GM19351 (cell line): ENCODE measurements at regions not wholly inside any gene's neighbourhood (a gene's known extent, or its start where the extent isn't known, plus 50 kb on each side); places are given as distances from the start of the nearest gene placed in this dataset.
"Not testable (repeated sequence)": the region's sequence is repeated elsewhere in the genome, so short reads cannot be mapped to it uniquely, and the experiment has no call there.

Source experiments
- ATAC-seq: cut with Tn5 transposase; IDR thresholded peaks from one replicate; pipeline ENCODE4 v1.9.1; 2021; ENCODE audit warnings: mild to moderate bottlenecking, moderate library complexity; ENCODE audit not compliant: unreplicated experiment

- no peak for ATAC-seq
Measured at GRCh38 chr2:64742678-64743077, 89.0 kb upstream of the SERTAD2 start.

- ATAC-seq = no peak
Measured at GRCh38 chr2:64743739-64744330, 90.1 kb upstream of the SERTAD2 start.

GRCh38 chr2:64745562-64745961 is 91.8 kb upstream of the SERTAD2 start:
- no peak for ATAC-seq

- not testable (repeated sequence) for ATAC-seq
Measured at GRCh38 chr2:64747690-64748091, 94.0 kb upstream of the SERTAD2 start.

- no peak for ATAC-seq
Measured at GRCh38 chr2:64748147-64748546, 94.4 kb upstream of the SERTAD2 start.

GRCh38 chr2:64748561-64748960 is 94.8 kb upstream of the SERTAD2 start:
- no peak for ATAC-seq

- no peak for ATAC-seq
Measured at GRCh38 chr2:64749446-64749845, 95.7 kb upstream of the SERTAD2 start.

- no peak for ATAC-seq
Measured at GRCh38 chr2:64750001-64750816, 96.5 kb upstream of the SERTAD2 start.

GRCh38 chr2:64750817-64751285 is 97.1 kb upstream of the SERTAD2 start:
- peak; percentile 81 for ATAC-seq

- ATAC-seq = peak; percentile 73
Measured at GRCh38 chr2:64751286-64752260, 97.9 kb upstream of the SERTAD2 start.

- no peak for ATAC-seq
Measured at GRCh38 chr2:64753399-64753798, 99.7 kb upstream of the SERTAD2 start.

- ATAC-seq = no peak
Measured at GRCh38 chr2:64754570-64754969, 100.9 kb upstream of the SERTAD2 start.

GRCh38 chr2:64757126-64757525 is 103.4 kb upstream of the SERTAD2 start:
- ATAC-seq = no peak

GRCh38 chr2:64760128-64760527 is 106.4 kb upstream of the SERTAD2 start:
- no peak for ATAC-seq

GRCh38 chr2:64762301-64762997 is 108.7 kb upstream of the SERTAD2 start:
- no peak for ATAC-seq

GRCh38 chr2:64763126-64763525 is 109.4 kb upstream of the SERTAD2 start:
- no peak for ATAC-seq

- ATAC-seq = no peak
Measured at GRCh38 chr2:64765160-64765805, 111.6 kb upstream of the SERTAD2 start.

GRCh38 chr2:64766841-64767669 is 113.3 kb upstream of the SERTAD2 start:
- peak; percentile 39 for ATAC-seq
